Lower leg skin (tissue), 3 donors: ENCODE measurements at regions not wholly inside any gene's neighbourhood (a gene's known extent, or its start where the extent isn't known, plus 50 kb on each side); places are given as distances from the start of the nearest gene placed in this dataset.

Source experiments
- CTCF ChIP-seq, 3 donors: fragments of 450-650 bp; IDR thresholded peaks; one replicate each; pipeline ENCODE4 v1.5.1; 2016; ENCODE audit warnings: antibody characterized with exemption in 3 of 3, mild to moderate bottlenecking in 3 of 3, moderate library complexity in 2 of 3
- POLR2A ChIP-seq, 2 donors: fragments of 450-650 bp; IDR thresholded peaks; one replicate each; pipeline ENCODE4 v1.6.1; 2016 to 2017; ENCODE audit warnings: antibody characterized with exemption in 2 of 2, mild to moderate bottlenecking in 1 of 2, moderate library complexity in 1 of 2

- TF ChIP-seq POLR2A (IDR thresholded peaks at IDR 0.05) (no peak), CTCF (IDR thresholded peaks at IDR 0.05) (no peak)
Observed at GRCh38 chr5:118016396-118016795, 972.0 kb downstream of the DTWD2 start.
